Astrocyte (in vitro differentiated cells and primary cell): ENCODE measurements at regions not wholly inside any gene's neighbourhood (a gene's known extent, or its start where the extent isn't known, plus 50 kb on each side); places are given as distances from the start of the nearest gene placed in this dataset.

ENCODE experiments used
- CTCF ChIP-seq: IDR thresholded peaks from 2 replicates; pipeline ENCODE4 v1.5.1; 2011; ENCODE audit warnings: low read depth, mild to moderate bottlenecking, inconsistent platforms, low read length, moderate library complexity; ENCODE audit not compliant: insufficient read depth
- EZH2 ChIP-seq: IDR thresholded peaks from 2 replicates; pipeline ENCODE4 v1.6.1; 2012; ENCODE audit warnings: mild to moderate bottlenecking, low read length, inconsistent platforms; ENCODE audit not compliant: insufficient read depth

- TF ChIP-seq EZH2 (no peak), CTCF (no peak)
These were observed 692.0 kb downstream of the DHX35 start for GRCh38 chr20:39654171-39654570.
